Panc1 (cell line): ENCODE measurements at regions not wholly inside any gene's neighbourhood (a gene's known extent, or its start where the extent isn't known, plus 50 kb on each side); places are given as distances from the start of the nearest gene placed in this dataset.

Experiments
- ATAC-seq: fragments of 200-7000 bp; cut with Tn5 transposase; 2 replicates; pipeline ENCODE4 v1.9.1; 2020; ENCODE audit warnings: mild to moderate bottlenecking, moderate library complexity
- BruUV-seq: library from RNA; stranded (reverse); fragments of 400-500 nt; replicated peaks from 2 replicates; lab custom pipeline; 2021; lab: Mats Ljungman, UMichigan
- CTCF ChIA-PET: fragments of 300-600 bp; sonication (Branson Sonifier 250); formaldehyde crosslinking; loops from one replicate; lab custom pipeline; 2022; ENCODE audit warnings: antibody characterized with exemption; lab: Charles Lee
- POLR2A ChIA-PET: fragments of 300-600 bp; sonication (Branson Sonifier 250); formaldehyde crosslinking; loops from one replicate; lab custom pipeline; 2022; ENCODE audit warnings: antibody characterized with exemption; lab: Charles Lee
- DNase-seq: peaks from one replicate; pipeline ENCODE4 v3.0.0-alpha.2; 2010; ENCODE audit warnings: low read depth, low spot score
- H3K27ac ChIP-seq: 2 replicates; pipeline ENCODE4 v1.5.1; 2011; ENCODE audit warnings: mild to moderate bottlenecking, low read length, inconsistent platforms
- H3K27me3 ChIP-seq: fragments of 200-500 bp; sonication (Bioruptor generic); 2 replicates; pipeline ENCODE4 v1.6.0; 2014; ENCODE audit warnings: low read length, inconsistent platforms; ENCODE audit not compliant: control insufficient read depth, insufficient read depth
- H3K36me3 ChIP-seq: fragments of 200-500 bp; sonication (Bioruptor generic); 2 replicates; pipeline ENCODE4 v1.5.1; 2014; ENCODE audit warnings: inconsistent platforms, mild to moderate bottlenecking, low read length, moderate library complexity; ENCODE audit not compliant: control insufficient read depth, insufficient read depth
- H3K4me1 ChIP-seq: 2 replicates; pipeline ENCODE4 v1.5.1; 2011; ENCODE audit warnings: inconsistent platforms, mild to moderate bottlenecking, low read length, moderate library complexity; ENCODE audit not compliant: control insufficient read depth, insufficient read depth
- H3K4me3 ChIP-seq, 2 experiments: 2 replicates each; pipeline ENCODE4 v1.5.1; 2011 to 2012; ENCODE audit warnings: low read depth in 2 of 2, low read length in 2 of 2, mild to moderate bottlenecking in 2 of 2, inconsistent platforms in 1 of 2, moderate library complexity in 1 of 2
- H3K9me3 ChIP-seq: fragments of 200-500 bp; sonication (Bioruptor generic); 2 replicates; pipeline ENCODE4 v1.5.1; 2014; ENCODE audit warnings: low read depth, mild to moderate bottlenecking, inconsistent platforms, low read length, moderate library complexity; ENCODE audit not compliant: control insufficient read depth, insufficient read depth
- CTCF ChIP-seq: fragments of 450-650 bp; IDR thresholded peaks from 2 replicates; pipeline ENCODE4 v1.5.1; 2017; ENCODE audit warnings: mild to moderate bottlenecking
- POLR2AphosphoS5 ChIP-seq: IDR thresholded peaks from 2 replicates; pipeline ENCODE4 v1.6.1; 2012; ENCODE audit warnings: mild to moderate bottlenecking, low read depth, low read length, moderate library complexity
- REST ChIP-seq, 2 experiments: IDR thresholded peaks; 2 replicates each; pipeline ENCODE4 v1.6.1; 2011 to 2012; ENCODE audit warnings: low read depth in 2 of 2, control low read depth in 1 of 2, low read length in 1 of 2, mild to moderate bottlenecking in 1 of 2, moderate library complexity in 1 of 2; ENCODE audit not compliant: insufficient read depth in 1 of 2
- SIN3A ChIP-seq: IDR thresholded peaks from 2 replicates; pipeline ENCODE4 v1.6.1; 2012; ENCODE audit warnings: low read depth, mild to moderate bottlenecking, low read length, moderate library complexity, borderline replicate concordance; ENCODE audit not compliant: insufficient read depth
- TCF7L2 ChIP-seq: IDR thresholded peaks from 2 replicates; pipeline ENCODE4 v1.6.1; 2011; ENCODE audit warnings: mild to moderate bottlenecking, low read depth, low read length, inconsistent platforms
- in situ Hi-C: cut with HindIII; loops from 2 replicates; pipeline ENCODE4 v1.10.0; 2016; ENCODE audit warnings: low sequenced_read_pairs, low pct_unique_long_range_greater_than_20kb
- intact Hi-C: fragments of 100-400 bp; cut with micrococcal nuclease; formaldehyde crosslinking; loops from one replicate; pipeline ENCODE4 v1.10.0; 2022; ENCODE audit not compliant: unreplicated experiment

GRCh38 chr2:16050261-16050907, 110.0 kb downstream of the MYCN start:
- Histone ChIP-seq H3K27ac (no peak overlapping the region), H3K4me3 (no peak overlapping the region), H3K9me3 (no peaks in the 10 kb centered on the region), H3K27me3 (no peaks in the 10 kb centered on the region), H3K36me3 (no peaks in the 10 kb centered on the region), H3K4me1 (no peaks in the 10 kb centered on the region)
- ChIA-PET POLR2A (no interaction called here), CTCF (no interaction called here)
- intact Hi-C loops, result no loop called here
- TF ChIP-seq POLR2AphosphoS5, result no peak
- no peak for TF ChIP-seq TCF7L2
- no peak for TF ChIP-seq SIN3A
- no peak for TF ChIP-seq CTCF
- no peak for TF ChIP-seq REST (IDR thresholded peaks at IDR 0.05; ENCODE audit: insufficient read depth in 1 of 2, low read depth in 2 of 2, low read length in 1 of 2)
- no peak for DNase-seq
- in situ Hi-C loops, result no loop called here
- no peak for ATAC-seq
- BruUV-seq, result no TSS peak

GRCh38 chr2:16049406-16049805, 109.1 kb downstream of the MYCN start:
- Histone ChIP-seq H3K27ac (no peak overlapping the region), H3K4me1 (no peaks in the 10 kb centered on the region), H3K27me3 (no peaks in the 10 kb centered on the region), H3K36me3 (no peaks in the 10 kb centered on the region), H3K4me3 (no peak overlapping the region), H3K9me3 (no peaks in the 10 kb centered on the region)
- POLR2A ChIA-PET, result no interaction called here
- DNase-seq (no peak), ATAC-seq (no peak)
- TF ChIP-seq CTCF, result no peak
- no peak for TF ChIP-seq POLR2AphosphoS5
- TF ChIP-seq SIN3A, result no peak
- TF ChIP-seq TCF7L2, result no peak
- no peak for TF ChIP-seq REST (IDR thresholded peaks at IDR 0.05; ENCODE audit: insufficient read depth in 1 of 2, low read depth in 2 of 2, low read length in 1 of 2)
- no TSS peak for BruUV-seq
- in situ Hi-C loops, result no loop called here
- CTCF ChIA-PET, result no interaction called here
- intact Hi-C loops, result no loop called here
